ENCODE measurements at regions not wholly inside any gene's neighbourhood (a gene's known extent, or its start where the extent isn't known, plus 50 kb on each side); places are given as distances from the start of the nearest gene placed in this dataset.
"Not testable (repeated sequence)": the region's sequence is repeated elsewhere in the genome, so short reads cannot be mapped to it uniquely, and the experiment has no call there.

- TF ChIP-seq TSHZ2 (CRISPR knock-in tag; IDR thresholded peaks at IDR 0.05) (no peak), ARNTL (CRISPR knock-in tag; IDR thresholded peaks at IDR 0.05; ENCODE audit: borderline replicate concordance, low read depth) (no peak)
Observed at GRCh38 chr1:185463011-185463410, 146.0 kb upstream of the IVNS1ABP start (continued).

- ATAC-seq: not testable (repeated sequence)
Observed at GRCh38 chr1:185460723-185461122, 143.7 kb upstream of the IVNS1ABP start.

- no peak for TF ChIP-seq ESRRG (CRISPR knock-in tag; IDR thresholded peaks at IDR 0.05)
- TF ChIP-seq RARB (CRISPR knock-in tag; IDR thresholded peaks at IDR 0.05): no peak
- no peak for TF ChIP-seq PATZ1 (CRISPR knock-in tag; IDR thresholded peaks at IDR 0.05; ENCODE audit: borderline replicate concordance)
- no peak for TF ChIP-seq ZFP3 (CRISPR knock-in tag; IDR thresholded peaks at IDR 0.05)
- no peak for TF ChIP-seq CREB5 (CRISPR knock-in tag; IDR thresholded peaks at IDR 0.05; ENCODE audit: low read depth)
- TF ChIP-seq ARNTL (CRISPR knock-in tag; IDR thresholded peaks at IDR 0.05; ENCODE audit: borderline replicate concordance, low read depth): no peak
- no peak for TF ChIP-seq OSR1 (CRISPR knock-in tag; IDR thresholded peaks at IDR 0.05)
- no peak for TF ChIP-seq CSRNP3 (CRISPR knock-in tag; IDR thresholded peaks at IDR 0.05)
- no peak for TF ChIP-seq BACH2 (CRISPR knock-in tag; IDR thresholded peaks at IDR 0.05; ENCODE audit: borderline replicate concordance)
- TF ChIP-seq ZNF8 (CRISPR knock-in tag; IDR thresholded peaks at IDR 0.05): no peak
- no peak for TF ChIP-seq ZNF70 (CRISPR knock-in tag; IDR thresholded peaks at IDR 0.05)
- no peak for TF ChIP-seq CSDC2 (CRISPR knock-in tag; IDR thresholded peaks at IDR 0.05)
- TF ChIP-seq TSHZ2 (CRISPR knock-in tag; IDR thresholded peaks at IDR 0.05): no peak
- no peak for TF ChIP-seq TCF4 (CRISPR knock-in tag; IDR thresholded peaks at IDR 0.05; ENCODE audit: borderline replicate concordance)
- TF ChIP-seq ISL1 (CRISPR knock-in tag; IDR thresholded peaks at IDR 0.05): no peak
- TF ChIP-seq SNAI2 (CRISPR knock-in tag; IDR thresholded peaks at IDR 0.05): no peak
- no peak for TF ChIP-seq PPARA (CRISPR knock-in tag; IDR thresholded peaks at IDR 0.05; ENCODE audit: borderline replicate concordance)
- TF ChIP-seq POU6F1 (CRISPR knock-in tag; IDR thresholded peaks at IDR 0.05; ENCODE audit: borderline replicate concordance, low read depth): no peak
Observed at GRCh38 chr1:185459141-185459540, 142.1 kb upstream of the IVNS1ABP start.

More at GRCh38 chr1:185459141-185459540, 142.1 kb upstream of the IVNS1ABP start:
- no peak for ATAC-seq

Measured in SK-N-SH treated with all-trans-retinoic acid at 6 μM for 48 hours (cell line).